ENCODE measurements at regions not wholly inside any gene's neighbourhood (a gene's known extent, or its start where the extent isn't known, plus 50 kb on each side); places are given as distances from the start of the nearest gene placed in this dataset.
A peak's percentile ranks its signal among the peaks of the same experiment; 100 is the strongest.

GRCh38 chr5:68352166-68352565 is 136.6 kb downstream of the PIK3R1 start:
- TF ChIP-seq POLR2A (IDR thresholded peaks at IDR 0.05) (no peak), CTCF (IDR thresholded peaks at IDR 0.05) (no peak)
- Histone ChIP-seq H3K36me3 (replicated peaks in 1 of 2; ENCODE audit: insufficient read depth in 1 of 2, low read depth in 2 of 2) (no peaks in the 10 kb centered on the region), H3K9me3 (no peaks in the 10 kb centered on the region), H3K4me1 (peaks cover 25% of the 10 kb centered on the region), H3K27me3 (no peaks in the 10 kb centered on the region), H3K27ac (peak overlapping the region in 1 of 4 donors; percentile 22), H3K4me3 (no peak overlapping the region)
- ATAC-seq (no peak), DNase-seq (no peak)
- intact Hi-C loops (cut with DNase I) = no loop called here
- WGBS, 2 donors = 45% methylated on average over 3 of the region's 3 CpGs

- no peak overlapping the region for H3K4me3 ChIP-seq
- no peaks in the 10 kb centered on the region for H3K27me3 ChIP-seq
- 58 to 69% methylated on average over 5 of the region's 5 CpGs for WGBS, 2 donors
- no peak overlapping the region for H3K27ac ChIP-seq
- no peaks in the 10 kb centered on the region for H3K36me3 ChIP-seq (replicated peaks in 1 of 2; ENCODE audit: insufficient read depth in 1 of 2, low read depth in 2 of 2)
- ATAC-seq = no peak
- DNase-seq = no peak
- intact Hi-C loops (cut with DNase I) = no loop called here
- peaks cover 25% of the 10 kb centered on the region for H3K4me1 ChIP-seq
- no peaks in the 10 kb centered on the region for H3K9me3 ChIP-seq
- TF ChIP-seq CTCF (IDR thresholded peaks at IDR 0.05) (no peak), POLR2A (IDR thresholded peaks at IDR 0.05) (no peak)
These were observed 138.0 kb downstream of the PIK3R1 start for GRCh38 chr5:68353605-68354004.

DNA sequence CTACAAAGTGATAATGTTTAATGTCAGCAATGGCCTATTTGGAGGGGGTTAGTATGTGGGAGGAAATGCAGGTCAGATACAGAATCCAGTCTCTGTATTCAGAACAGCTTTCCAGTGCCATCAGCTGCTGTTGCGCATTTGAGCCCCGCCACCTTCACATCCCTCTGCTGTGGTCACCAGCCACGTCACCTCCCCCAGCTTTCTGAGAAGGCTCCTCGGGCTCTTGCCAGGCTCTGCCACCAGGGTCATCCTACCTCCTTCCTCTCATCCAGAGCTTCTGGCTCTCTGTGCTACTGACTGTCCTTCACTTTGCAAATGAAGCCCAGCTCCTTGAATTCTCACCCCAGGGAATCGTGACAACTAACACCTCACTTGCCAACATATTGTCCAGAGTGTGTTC is 138.8 kb downstream of the PIK3R1 start:
- Histone ChIP-seq H3K27me3 (no peaks in the 10 kb centered on the region), H3K9me3 (no peaks in the 10 kb centered on the region), H3K4me3 (no peak overlapping the region), H3K4me1 (peaks cover 25% of the 10 kb centered on the region), H3K27ac (no peak overlapping the region), H3K36me3 (replicated peaks in 1 of 2; ENCODE audit: insufficient read depth in 1 of 2, low read depth in 2 of 2) (no peaks in the 10 kb centered on the region)
- TF ChIP-seq CTCF (IDR thresholded peaks at IDR 0.05) = no peak
- DNase-seq (no peak), ATAC-seq (no peak)
- intact Hi-C loops (cut with DNase I) = no loop called here
- WGBS, 2 donors = 82 to 85% methylated on average over 5 of the region's 5 CpGs

GRCh38 chr5:68356216-68356615 is 140.7 kb downstream of the PIK3R1 start:
- DNase-seq (no peak), ATAC-seq (no peak)
- Histone ChIP-seq H3K4me3 (no peak overlapping the region), H3K27ac (no peak overlapping the region), H3K36me3 (replicated peaks in 1 of 2; ENCODE audit: insufficient read depth in 1 of 2, low read depth in 2 of 2) (no peaks in the 10 kb centered on the region), H3K4me1 (peaks cover 31% of the 10 kb centered on the region), H3K9me3 (no peaks in the 10 kb centered on the region), H3K27me3 (no peaks in the 10 kb centered on the region)
- intact Hi-C loops (cut with DNase I) = no loop called here
- TF ChIP-seq CTCF (IDR thresholded peaks at IDR 0.05) = no peak
- TF ChIP-seq POLR2A (IDR thresholded peaks at IDR 0.05) = no peak
- 93 to 95% methylated on average over 6 of the region's 6 CpGs for WGBS, 2 donors

- TF ChIP-seq POLR2A (IDR thresholded peaks at IDR 0.05) = no peak
- no peak for TF ChIP-seq CTCF (IDR thresholded peaks at IDR 0.05)
- Histone ChIP-seq H3K27ac (no peak overlapping the region), H3K9me3 (no peaks in the 10 kb centered on the region), H3K4me3 (no peak overlapping the region), H3K27me3 (no peaks in the 10 kb centered on the region), H3K4me1 (peaks cover 27% of the 10 kb centered on the region), H3K36me3 (replicated peaks in 1 of 2; ENCODE audit: insufficient read depth in 1 of 2, low read depth in 2 of 2) (no peaks in the 10 kb centered on the region)
- intact Hi-C loops (cut with DNase I) = no loop called here
- no peak for ATAC-seq
- no peak for DNase-seq
- whole genome bisulfite sequencing, 2 donors = 71 to 74% methylated on average over 2 of the region's 2 CpGs
These were observed 141.1 kb downstream of the PIK3R1 start for GRCh38 chr5:68356623-68357022.
